ENCODE measurements at regions not wholly inside any gene's neighbourhood (a gene's known extent, or its start where the extent isn't known, plus 50 kb on each side); places are given as distances from the start of the nearest gene placed in this dataset.

DNA sequence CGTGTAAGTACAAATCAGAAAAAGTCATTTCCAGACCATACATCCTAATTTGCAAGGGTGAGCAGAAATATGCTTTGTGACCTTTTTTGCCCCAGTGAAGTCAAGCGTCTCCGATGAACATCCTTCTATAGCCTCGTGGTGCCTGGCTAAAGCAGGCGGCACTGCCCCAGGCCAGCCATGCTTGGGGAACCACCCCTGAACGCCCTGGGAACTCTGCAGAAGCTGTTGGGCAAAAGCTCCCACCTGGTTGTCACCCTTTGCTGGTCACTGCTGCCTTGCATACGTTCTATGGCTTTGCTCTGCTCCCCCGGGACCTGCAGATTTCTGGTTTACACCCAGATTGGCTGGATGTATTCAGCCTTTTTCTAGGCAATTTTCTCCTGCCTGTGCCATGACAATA, 256.4 kb downstream of the SS18 start:
- H3K36me3 Mint-ChIP-seq (ENCODE audit: low read depth): no peaks in the 10 kb centered on the region
- no peaks in the 10 kb centered on the region for H3K9me3 Mint-ChIP-seq
- H3K27me3 Mint-ChIP-seq: no peaks in the 10 kb centered on the region
- no peak overlapping the region for H3K4me3 Mint-ChIP-seq
- intact Hi-C loops (cut with micrococcal nuclease): no loop called here
- H3K27ac Mint-ChIP-seq: no peak overlapping the region
- H3K4me1 Mint-ChIP-seq: no peaks in the 10 kb centered on the region
- DNase-seq: no peak

DNA sequence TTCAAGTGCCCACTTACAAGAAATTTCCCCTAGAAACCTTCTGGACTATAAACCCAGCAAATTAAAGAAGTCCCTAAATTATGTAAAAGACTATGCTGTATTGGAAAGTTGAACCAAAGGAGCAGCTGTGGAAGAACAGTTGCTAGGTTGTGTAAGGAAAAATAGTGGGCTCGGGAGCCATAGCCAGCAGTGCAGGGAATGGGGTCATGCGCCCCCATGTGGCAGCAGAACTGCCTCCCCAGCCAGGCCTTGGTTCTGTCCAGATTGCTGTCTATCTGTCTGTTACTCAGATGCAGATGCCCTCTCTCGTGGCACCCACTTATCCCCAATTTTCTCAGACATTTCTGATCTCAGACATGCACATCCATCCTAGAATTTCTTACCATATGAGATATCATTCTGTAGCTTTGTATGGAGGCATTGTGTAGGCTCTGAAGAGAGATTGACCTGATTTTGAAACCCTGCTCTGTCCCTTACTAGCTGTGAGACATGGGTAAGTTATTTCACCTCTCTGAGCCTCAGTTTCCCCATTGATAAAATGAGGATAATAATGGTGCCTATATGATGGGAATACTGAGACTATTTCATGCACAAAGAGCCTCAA, 258.3 kb downstream of the SS18 start:
- Mint-ChIP-seq H3K4me1 (no peaks in the 10 kb centered on the region), H3K36me3 (ENCODE audit: low read depth) (no peaks in the 10 kb centered on the region), H3K9me3 (no peaks in the 10 kb centered on the region), H3K27me3 (no peaks in the 10 kb centered on the region), H3K27ac (no peak overlapping the region), H3K4me3 (no peak overlapping the region)
- DNase-seq: no peak
- intact Hi-C loops (cut with micrococcal nuclease): no loop called here

DNA sequence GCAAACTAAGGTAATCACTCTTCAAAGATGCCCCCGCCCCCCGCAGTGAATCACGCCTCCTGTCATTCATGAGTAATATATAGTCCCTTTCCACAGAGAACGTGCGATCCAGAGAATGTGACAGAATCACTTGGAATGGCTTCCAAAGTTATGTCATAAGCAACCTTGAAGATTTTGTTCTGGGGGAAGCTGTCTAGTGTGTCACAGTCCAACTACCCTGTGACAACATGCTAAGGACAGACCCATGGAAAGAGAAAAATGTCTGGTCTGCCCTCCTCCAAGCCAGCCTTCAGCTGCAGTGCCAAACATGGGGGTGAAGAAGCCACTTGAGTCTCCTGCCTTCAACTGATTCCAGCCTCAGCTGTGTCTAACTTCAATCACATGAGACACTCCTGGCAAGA, 259.1 kb downstream of the SS18 start:
- Mint-ChIP-seq H3K27ac (no peak overlapping the region), H3K4me1 (no peaks in the 10 kb centered on the region), H3K4me3 (no peak overlapping the region), H3K36me3 (ENCODE audit: low read depth) (no peaks in the 10 kb centered on the region), H3K27me3 (no peaks in the 10 kb centered on the region), H3K9me3 (no peaks in the 10 kb centered on the region)
- intact Hi-C loops (cut with micrococcal nuclease): no loop called here
- no peak for DNase-seq

DNA sequence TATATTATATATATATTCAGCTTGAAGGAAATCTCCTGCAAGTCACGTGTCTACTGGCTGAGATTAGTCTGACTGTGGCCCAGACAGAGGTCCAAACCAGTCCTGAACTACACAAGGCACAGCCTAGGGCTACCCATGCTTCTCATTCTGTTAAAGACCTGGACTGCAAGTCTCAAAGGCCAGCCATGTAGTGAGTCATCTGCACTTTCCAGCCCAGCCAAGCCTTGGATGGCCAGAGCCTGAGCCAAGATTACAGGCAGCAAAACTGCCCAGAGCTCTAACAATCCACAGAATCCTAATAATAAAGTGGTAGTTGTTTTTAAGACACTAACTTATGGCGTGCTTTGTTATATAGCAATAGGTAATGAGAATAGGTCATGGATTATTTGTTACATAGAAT, 259.6 kb downstream of the SS18 start:
- Mint-ChIP-seq H3K4me1 (no peaks in the 10 kb centered on the region), H3K27me3 (no peaks in the 10 kb centered on the region), H3K9me3 (no peaks in the 10 kb centered on the region), H3K4me3 (no peak overlapping the region), H3K36me3 (ENCODE audit: low read depth) (no peaks in the 10 kb centered on the region), H3K27ac (no peak overlapping the region)
- no peak for DNase-seq
- intact Hi-C loops (cut with micrococcal nuclease): no loop called here

- no peaks in the 10 kb centered on the region for H3K9me3 Mint-ChIP-seq
- H3K27ac Mint-ChIP-seq: no peak overlapping the region
- peaks cover 2% of the 10 kb centered on the region for H3K27me3 Mint-ChIP-seq
- H3K4me3 Mint-ChIP-seq: no peak overlapping the region
- no peaks in the 10 kb centered on the region for H3K4me1 Mint-ChIP-seq
- intact Hi-C loops (cut with micrococcal nuclease): no loop called here
- DNase-seq: no peak
- H3K36me3 Mint-ChIP-seq (ENCODE audit: low read depth): no peaks in the 10 kb centered on the region
These were observed 262.4 kb downstream of the SS18 start for GRCh38 chr18:25827961-25828561.

GRCh38 chr18:25827228-25827627, 263.2 kb downstream of the SS18 start:
- H3K36me3 Mint-ChIP-seq (ENCODE audit: low read depth): no peaks in the 10 kb centered on the region
- no peak for DNase-seq
- H3K9me3 Mint-ChIP-seq: no peaks in the 10 kb centered on the region
- no peak overlapping the region for H3K27ac Mint-ChIP-seq
- H3K4me3 Mint-ChIP-seq: no peak overlapping the region
- no peaks in the 10 kb centered on the region for H3K4me1 Mint-ChIP-seq
- intact Hi-C loops (cut with micrococcal nuclease): no loop called here
- peaks cover 2% of the 10 kb centered on the region for H3K27me3 Mint-ChIP-seq

DNA sequence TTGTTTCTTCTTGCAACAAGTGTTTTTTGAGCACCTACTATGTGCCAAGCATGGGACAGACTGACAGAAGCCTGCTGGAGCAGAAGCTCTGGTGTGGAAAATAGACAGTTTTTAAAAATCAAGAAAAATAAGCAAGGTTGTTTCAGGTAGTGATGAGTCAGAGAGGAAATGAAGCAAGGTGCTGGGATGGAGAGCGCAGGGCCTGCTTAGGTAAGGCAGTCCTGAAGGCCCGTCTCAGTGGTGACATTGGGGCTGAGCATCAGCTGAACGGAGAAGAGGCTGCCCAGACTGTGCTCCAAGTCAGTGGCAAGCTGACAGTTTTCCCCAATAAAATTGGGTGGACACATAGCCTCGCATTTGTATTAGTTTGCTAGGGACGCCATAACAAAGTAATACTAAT, 263.6 kb downstream of the SS18 start:
- peaks cover 2% of the 10 kb centered on the region for H3K27me3 Mint-ChIP-seq
- H3K9me3 Mint-ChIP-seq: no peaks in the 10 kb centered on the region
- H3K4me3 Mint-ChIP-seq: no peak overlapping the region
- no peak overlapping the region for H3K27ac Mint-ChIP-seq
- intact Hi-C loops (cut with micrococcal nuclease): no loop called here
- H3K36me3 Mint-ChIP-seq (ENCODE audit: low read depth): no peaks in the 10 kb centered on the region
- H3K4me1 Mint-ChIP-seq: no peaks in the 10 kb centered on the region
- no peak for DNase-seq

DNA sequence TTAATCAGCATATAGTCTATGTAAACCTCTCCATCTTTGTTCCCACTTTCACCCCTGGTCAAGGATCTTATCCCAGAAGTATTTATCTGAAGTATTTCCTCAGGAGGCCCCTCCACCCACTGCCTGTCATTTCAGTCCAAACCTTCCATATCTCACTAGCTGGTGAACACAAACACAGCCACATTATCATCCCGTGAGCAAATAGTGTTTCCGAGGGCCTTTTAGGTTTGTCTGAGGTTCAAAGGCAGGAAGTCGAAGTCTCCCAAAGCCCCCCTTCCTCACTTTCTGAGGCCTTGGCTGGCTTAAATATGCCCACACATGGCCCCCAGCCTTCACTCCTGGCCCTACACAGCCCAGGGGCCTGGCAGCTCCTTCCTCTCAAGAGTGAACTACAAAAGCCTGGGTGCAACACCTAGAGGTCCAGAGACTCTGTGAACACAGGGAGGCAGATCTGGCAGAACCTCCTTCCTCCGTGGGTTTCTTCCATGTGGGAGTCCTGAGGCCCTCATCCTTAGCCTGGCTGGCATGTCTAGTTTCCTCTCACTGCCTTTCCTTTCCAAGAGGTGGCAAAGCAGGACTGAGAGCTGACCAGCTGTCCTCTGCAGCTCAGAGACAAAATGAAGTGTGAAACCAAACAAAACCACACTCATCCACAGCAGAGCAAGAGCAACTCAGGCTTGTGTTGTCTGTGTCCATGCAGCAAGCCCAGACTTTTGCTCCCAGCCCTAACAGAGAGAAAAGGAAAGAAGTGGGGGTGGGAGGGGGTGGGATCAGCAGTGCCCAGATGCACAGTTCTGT, 264.2 kb downstream of the SS18 start:
- H3K36me3 Mint-ChIP-seq (ENCODE audit: low read depth): no peaks in the 10 kb centered on the region
- intact Hi-C loops (cut with micrococcal nuclease): no loop called here
- no peak overlapping the region for H3K27ac Mint-ChIP-seq
- H3K4me3 Mint-ChIP-seq: no peak overlapping the region
- H3K27me3 Mint-ChIP-seq: peaks cover 2% of the 10 kb centered on the region
- no peak for DNase-seq
- H3K9me3 Mint-ChIP-seq: no peaks in the 10 kb centered on the region
- H3K4me1 Mint-ChIP-seq: no peaks in the 10 kb centered on the region

DNA sequence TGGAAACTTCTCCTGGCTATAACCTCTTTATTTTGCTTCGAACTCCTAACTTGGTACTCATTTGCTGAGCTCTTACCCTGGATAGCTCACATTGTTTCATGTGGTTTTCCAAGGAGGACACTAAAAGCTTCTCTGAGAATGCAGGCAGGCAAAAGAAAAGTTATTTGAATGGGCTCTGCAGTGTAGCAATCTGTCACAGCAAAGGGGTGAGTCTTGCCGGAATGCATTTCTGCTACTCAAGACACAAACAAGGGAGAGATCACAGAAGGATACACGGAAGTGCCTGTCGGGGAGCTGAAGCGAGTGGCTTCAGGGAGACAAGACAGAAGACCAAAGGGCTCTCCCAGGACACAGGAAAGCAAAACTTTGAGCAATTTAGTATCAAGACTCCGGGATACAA, 265.4 kb downstream of the SS18 start:
- DNase-seq: no peak
- no peaks in the 10 kb centered on the region for H3K9me3 Mint-ChIP-seq
- no peak overlapping the region for H3K27ac Mint-ChIP-seq
- no peaks in the 10 kb centered on the region for H3K36me3 Mint-ChIP-seq (ENCODE audit: low read depth)
- no peaks in the 10 kb centered on the region for H3K4me1 Mint-ChIP-seq
- no peak overlapping the region for H3K4me3 Mint-ChIP-seq
- H3K27me3 Mint-ChIP-seq: peaks cover 2% of the 10 kb centered on the region
- intact Hi-C loops (cut with micrococcal nuclease): no loop called here

GRCh38 chr18:25819746-25820363, 270.6 kb downstream of the SS18 start:
- Mint-ChIP-seq H3K36me3 (ENCODE audit: low read depth) (no peaks in the 10 kb centered on the region), H3K27ac (no peak overlapping the region), H3K4me3 (no peak overlapping the region), H3K27me3 (no peaks in the 10 kb centered on the region), H3K9me3 (peaks cover 3% of the 10 kb centered on the region), H3K4me1 (peaks cover 6% of the 10 kb centered on the region)
- intact Hi-C loops (cut with micrococcal nuclease): no loop called here
- DNase-seq: no peak

DNA sequence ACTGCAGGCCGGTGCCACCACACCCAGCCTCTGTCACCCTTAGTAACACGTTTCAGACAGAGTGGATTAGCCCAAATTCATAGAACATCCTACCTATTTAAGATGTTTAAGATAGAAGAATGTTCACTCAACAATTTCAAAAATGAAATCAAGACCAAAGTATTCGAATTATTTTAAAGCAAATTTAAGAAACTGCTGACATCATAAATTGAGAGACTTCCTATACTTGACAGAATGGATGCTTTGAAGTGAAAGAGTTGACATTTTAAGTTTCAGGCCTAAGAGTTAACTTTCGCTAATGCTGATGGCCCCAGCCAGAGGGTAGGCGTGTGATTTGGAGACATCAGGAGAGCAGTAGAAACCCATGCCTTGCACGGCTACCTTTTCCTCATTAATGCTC, 271.9 kb downstream of the SS18 start:
- Mint-ChIP-seq H3K27ac (no peak overlapping the region), H3K4me3 (no peak overlapping the region), H3K27me3 (no peaks in the 10 kb centered on the region), H3K36me3 (ENCODE audit: low read depth) (no peaks in the 10 kb centered on the region), H3K4me1 (peaks cover 6% of the 10 kb centered on the region), H3K9me3 (peaks cover 3% of the 10 kb centered on the region)
- no peak for DNase-seq
- intact Hi-C loops (cut with micrococcal nuclease): no loop called here

DNA sequence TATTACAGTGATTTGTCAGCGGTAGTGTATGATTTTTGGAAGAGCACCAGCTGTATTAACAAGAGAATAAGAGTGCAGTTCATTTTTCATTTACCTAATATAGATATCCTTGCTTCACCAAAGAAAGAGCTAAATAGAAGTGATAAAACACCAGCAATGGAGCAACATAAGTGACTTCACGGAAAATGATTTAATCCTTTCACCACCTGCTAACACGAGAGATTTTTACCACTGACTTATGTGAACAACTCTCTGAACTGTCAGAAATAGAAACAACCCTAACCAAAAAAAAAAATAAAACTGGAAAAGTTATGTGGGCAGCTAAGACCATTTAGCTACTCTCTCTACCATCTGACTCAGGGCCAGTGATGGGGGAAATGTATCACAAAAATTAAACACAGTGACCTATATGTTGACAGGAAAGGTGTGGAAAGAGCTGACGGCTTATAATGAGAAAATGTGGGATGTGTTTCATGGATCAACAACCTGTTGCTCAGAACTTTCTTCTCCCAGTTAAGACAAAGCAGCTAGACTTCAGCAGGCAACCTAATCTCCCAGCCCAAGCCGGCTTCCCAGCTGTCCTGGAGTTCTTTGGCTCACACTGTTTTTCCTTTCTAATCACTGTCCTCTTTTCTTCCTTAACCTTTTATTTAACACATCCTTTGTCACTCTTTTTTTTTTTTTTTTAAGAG, 272.7 kb downstream of the SS18 start:
- intact Hi-C loops (cut with micrococcal nuclease): no loop called here
- no peaks in the 10 kb centered on the region for H3K27me3 Mint-ChIP-seq
- H3K4me1 Mint-ChIP-seq: peaks cover 6% of the 10 kb centered on the region
- H3K36me3 Mint-ChIP-seq (ENCODE audit: low read depth): no peaks in the 10 kb centered on the region
- H3K27ac Mint-ChIP-seq: no peak overlapping the region
- no peak overlapping the region for H3K4me3 Mint-ChIP-seq
- DNase-seq: no peak
- H3K9me3 Mint-ChIP-seq: peaks cover 3% of the 10 kb centered on the region

GRCh38 chr18:25815659-25816058, 274.8 kb downstream of the SS18 start:
- Mint-ChIP-seq H3K27me3 (no peaks in the 10 kb centered on the region), H3K9me3 (peaks cover 3% of the 10 kb centered on the region), H3K27ac (no peak overlapping the region), H3K4me3 (no peak overlapping the region), H3K4me1 (peaks cover 6% of the 10 kb centered on the region), H3K36me3 (ENCODE audit: low read depth) (no peaks in the 10 kb centered on the region)
- DNase-seq: no peak
- intact Hi-C loops (cut with micrococcal nuclease): no loop called here

Measured in activated CD4-positive, alpha-beta T cell treated with anti-CD3 and anti-CD28 coated beads, Interleukin-2, amount 10 ng/mL, durations not matched to agents 24 days and 14 days (primary cell).